H9 (cell line): ENCODE measurements at regions not wholly inside any gene's neighbourhood (a gene's known extent, or its start where the extent isn't known, plus 50 kb on each side); places are given as distances from the start of the nearest gene placed in this dataset.

Source experiments
- DNase-seq: peaks from one replicate; pipeline ENCODE4 v3.0.0-alpha.2; 2017
- H2AFZ ChIP-seq: one replicate; pipeline ENCODE4 v1.6.1; 2013; ENCODE audit warnings: mild to moderate bottlenecking, low read length, control low read depth, moderate library complexity
- H2AK5ac ChIP-seq: 2 replicates; pipeline ENCODE4 v1.6.1; 2013; ENCODE audit warnings: low read length, control low read depth, mixed read lengths; ENCODE audit not compliant: insufficient read length
- H2BK120ac ChIP-seq: one replicate; pipeline ENCODE4 v1.6.1; 2013; ENCODE audit warnings: low read depth, mild to moderate bottlenecking, low read length, control low read depth, inconsistent platforms; ENCODE audit not compliant: poor library complexity, severe bottlenecking
- H2BK12ac ChIP-seq: 2 replicates; pipeline ENCODE4 v1.6.1; 2013; ENCODE audit warnings: low read length, control low read depth, mixed read lengths, low read depth; ENCODE audit not compliant: insufficient read length
- H2BK15ac ChIP-seq: 2 replicates; pipeline ENCODE4 v1.6.1; 2013; ENCODE audit warnings: low read depth, low read length, control low read depth
- H2BK20ac ChIP-seq: one replicate; pipeline ENCODE4 v1.6.1; 2013; ENCODE audit warnings: low read depth, mild to moderate bottlenecking, low read length, control low read depth, inconsistent platforms; ENCODE audit not compliant: poor library complexity, severe bottlenecking
- H2BK5ac ChIP-seq: 2 replicates; pipeline ENCODE4 v1.6.1; 2013; ENCODE audit warnings: low read length, control low read depth, mixed read lengths; ENCODE audit not compliant: insufficient read length
- H3K14ac ChIP-seq: 2 replicates; pipeline ENCODE4 v1.6.1; 2013; ENCODE audit warnings: low read length, control low read depth; ENCODE audit not compliant: insufficient read depth
- H3K18ac ChIP-seq: 2 replicates; pipeline ENCODE4 v1.6.1; 2013; ENCODE audit warnings: low read depth, mild to moderate bottlenecking, mixed read lengths, low read length, control low read depth; ENCODE audit not compliant: insufficient read length
- H3K23ac ChIP-seq: 2 replicates; pipeline ENCODE4 v1.6.1; 2013; ENCODE audit warnings: low read length, control low read depth, mixed read lengths, low read depth; ENCODE audit not compliant: insufficient read length
- H3K23me2 ChIP-seq: 2 replicates; pipeline ENCODE4 v1.6.1; 2013; ENCODE audit warnings: low read depth, mild to moderate bottlenecking, mixed read lengths, low read length, control low read depth; ENCODE audit not compliant: insufficient read length, poor library complexity, severe bottlenecking
- H3K27ac ChIP-seq: 2 replicates; pipeline ENCODE4 v1.5.1; 2013; ENCODE audit warnings: low read length, control low read depth, mixed read lengths, low read depth; ENCODE audit not compliant: insufficient read length
- H3K27me3 ChIP-seq: 2 replicates; pipeline ENCODE4 v1.6.1; 2013; ENCODE audit warnings: low read length, control low read depth, inconsistent platforms; ENCODE audit not compliant: insufficient read depth
- H3K4ac ChIP-seq: 2 replicates; pipeline ENCODE4 v1.6.1; 2013; ENCODE audit warnings: low read depth, mild to moderate bottlenecking, control low read depth, inconsistent platforms, low read length, moderate library complexity
- H3K4me1 ChIP-seq: 2 replicates; pipeline ENCODE4 v1.6.1; 2013; ENCODE audit warnings: low read length, control low read depth, inconsistent platforms; ENCODE audit not compliant: insufficient read depth
- H3K4me2 ChIP-seq: 2 replicates; pipeline ENCODE4 v1.6.1; 2013; ENCODE audit warnings: low read length, control low read depth, mixed read lengths; ENCODE audit not compliant: insufficient read length, insufficient read depth
- H3K56ac ChIP-seq: 2 replicates; pipeline ENCODE4 v1.6.1; 2013; ENCODE audit warnings: low read depth, mild to moderate bottlenecking, mixed read lengths, low read length, control low read depth; ENCODE audit not compliant: insufficient read length
- H3K79me1 ChIP-seq: 2 replicates; pipeline ENCODE4 v1.6.1; 2013; ENCODE audit warnings: low read depth, mild to moderate bottlenecking, moderate library complexity, low read length, control low read depth, inconsistent platforms; ENCODE audit not compliant: insufficient read depth, poor library complexity, severe bottlenecking
- H3K79me2 ChIP-seq: 2 replicates; pipeline ENCODE4 v1.6.1; 2013; ENCODE audit warnings: low read length, control low read depth, inconsistent platforms; ENCODE audit not compliant: insufficient read depth
- H3K9ac ChIP-seq: 2 replicates; pipeline ENCODE4 v1.6.1; 2013; ENCODE audit warnings: low read length, control low read depth, mixed read lengths; ENCODE audit not compliant: insufficient read length; ENCODE audit errors: extremely low read depth
- H3K9me3 ChIP-seq: one replicate; pipeline ENCODE4 v1.6.1; 2013; ENCODE audit warnings: low read depth, low read length, inconsistent platforms; ENCODE audit not compliant: control insufficient read depth
- H3T11ph ChIP-seq: one replicate; pipeline ENCODE4 v1.6.1; 2013; ENCODE audit warnings: mild to moderate bottlenecking, low read length, control low read depth, inconsistent platforms
- H4K20me1 ChIP-seq: one replicate; pipeline ENCODE4 v1.6.1; 2013; ENCODE audit not compliant: control insufficient read depth, insufficient read length, insufficient read depth
- H4K5ac ChIP-seq: 2 replicates; pipeline ENCODE4 v1.6.1; 2013; ENCODE audit warnings: low read depth, mild to moderate bottlenecking, mixed read lengths, low read length, control low read depth; ENCODE audit not compliant: insufficient read length
- H4K8ac ChIP-seq: replicated peaks from 2 replicates; pipeline ENCODE4 v1.6.1; 2013; ENCODE audit warnings: low read length, control low read depth, mixed read lengths, low read depth; ENCODE audit not compliant: insufficient read length
- H4K91ac ChIP-seq: 2 replicates; pipeline ENCODE4 v1.6.1; 2013; ENCODE audit warnings: low read depth, mild to moderate bottlenecking, moderate library complexity, mixed read lengths, low read length, control low read depth; ENCODE audit not compliant: insufficient read length
- H3K27ac Mint-ChIP-seq, 3 experiments: 2 replicates in 2 of 3; 3 replicates in 1 of 3; pipeline ENCODE4 v1.8.0; 2020 to 2021; ENCODE audit warnings: mixed read lengths in 3 of 3, mild to moderate bottlenecking in 1 of 3, moderate library complexity in 1 of 3
- H3K27me3 Mint-ChIP-seq: 2 replicates; pipeline ENCODE4 v1.8.0; 2021; ENCODE audit warnings: low read depth, mild to moderate bottlenecking, moderate library complexity, mixed read lengths
- H3K36me3 Mint-ChIP-seq, 3 experiments: 2 replicates in 2 of 3; 3 replicates in 1 of 3; pipeline ENCODE4 v1.8.0; 2020 to 2021; ENCODE audit warnings: low read depth in 3 of 3, mixed read lengths in 3 of 3; ENCODE audit not compliant: insufficient read depth in 1 of 3
- H3K4me1 Mint-ChIP-seq, 2 experiments: 2 replicates each; pipeline ENCODE4 v1.8.0; 2020; ENCODE audit warnings: mixed read lengths in 2 of 2
- H3K4me3 Mint-ChIP-seq, 2 experiments: 2 replicates in 1 of 2; 3 replicates in 1 of 2; pipeline ENCODE4 v1.8.0; 2020 to 2021; ENCODE audit warnings: mild to moderate bottlenecking in 2 of 2, mixed read lengths in 2 of 2, moderate library complexity in 1 of 2
- H3K9me3 Mint-ChIP-seq, 2 experiments: 2 replicates in 1 of 2; 3 replicates in 1 of 2; pipeline ENCODE4 v1.8.0; 2020; ENCODE audit warnings: mild to moderate bottlenecking in 2 of 2, mixed read lengths in 2 of 2, moderate library complexity in 1 of 2
- WGBS: extraction: QIAGEN DNeasy Blood & Tissue Kit; methylation state at CpG from one replicate; pipeline ENCODE4 v1.1.7; 2013; ENCODE audit warnings: missing lambda C conversion rate, low lambda C conversion rate, mixed read lengths; ENCODE audit not compliant: insufficient read length; ENCODE audit errors: extremely low coverage; 5-methylcytosine and 5-hydroxymethylcytosine counted together
- TF ChIP-seq, protein P1 (sequence below): fragments of 200-600 bp; sonication (generic); conservative IDR thresholded peaks from 3 replicates; pipeline ENCODE4 v1.8.0; 2021; ENCODE audit warnings: antibody characterized with exemption, mild to moderate bottlenecking

DNA sequence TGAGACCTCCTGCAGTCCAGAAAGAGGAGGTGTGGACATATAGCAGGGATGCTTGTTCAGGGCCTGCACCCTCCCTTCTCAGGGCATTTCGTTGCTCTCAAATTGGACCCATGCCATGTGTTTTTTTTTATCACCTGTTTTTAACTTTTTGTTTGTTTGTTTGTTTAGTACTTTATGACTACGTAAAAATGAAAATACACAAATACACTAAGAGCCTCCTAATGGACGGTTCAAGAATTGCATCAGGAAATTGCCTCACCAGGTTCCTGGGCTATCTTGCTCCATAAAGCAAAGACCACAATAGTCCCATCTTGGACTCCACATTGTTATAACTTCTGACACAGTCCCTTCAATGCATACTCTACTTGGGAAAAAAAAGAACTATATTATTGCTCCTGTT lies 1685.9 kb upstream of the TENM3 start:
- Histone ChIP-seq H3K79me2 (no peaks in the 10 kb centered on the region), H3K14ac (no peak overlapping the region), H2AK5ac (no peak overlapping the region), H4K91ac (no peak overlapping the region), H2BK15ac (no peak overlapping the region), H2BK5ac (no peak overlapping the region), H3K4me1 (no peaks in the 10 kb centered on the region; the same call in 1 of the 2 replicates), H3T11ph (no peak overlapping the region), H2BK20ac (no peak overlapping the region), H3K4ac (no peak overlapping the region), H4K5ac (no peak overlapping the region), H3K23ac (no peak overlapping the region), H3K9me3 (no peaks in the 10 kb centered on the region), H2AFZ (no peak overlapping the region), H3K18ac (no peak overlapping the region), H4K20me1 (no peaks in the 10 kb centered on the region), H3K27me3 (no peaks in the 10 kb centered on the region), H2BK12ac (no peak overlapping the region), H3K27ac (no peak overlapping the region), H3K4me2 (no peak overlapping the region), H3K23me2 (no peaks in the 10 kb centered on the region), H3K79me1 (no peaks in the 10 kb centered on the region), H2BK120ac (no peak overlapping the region), H3K56ac (no peak overlapping the region), H4K8ac (no peak overlapping the region), H3K9ac (no peak overlapping the region)
- no CpG with 5 or more reads among the region's 3 CpGs for WGBS
- H3K27ac Mint-ChIP-seq = no peak overlapping the region
- peaks cover 2 to 3% of the 10 kb centered on the region in 2 experiments; a peak in 2 of 4 replicates for H3K4me1 Mint-ChIP-seq
- H3K9me3 Mint-ChIP-seq = peaks cover 0 to 3% of the 10 kb centered on the region in 2 experiments; a peak in 1 of 5 replicates
- H3K27me3 Mint-ChIP-seq = no peaks in the 10 kb centered on the region
- no peak overlapping the region for H3K4me3 Mint-ChIP-seq
- peaks cover 0 to 4% (median 0%) of the 10 kb centered on the region in 3 experiments; a peak in 2 of 7 replicates for H3K36me3 Mint-ChIP-seq
- DNase-seq = no peak
- TF ChIP-seq, protein P1, sequence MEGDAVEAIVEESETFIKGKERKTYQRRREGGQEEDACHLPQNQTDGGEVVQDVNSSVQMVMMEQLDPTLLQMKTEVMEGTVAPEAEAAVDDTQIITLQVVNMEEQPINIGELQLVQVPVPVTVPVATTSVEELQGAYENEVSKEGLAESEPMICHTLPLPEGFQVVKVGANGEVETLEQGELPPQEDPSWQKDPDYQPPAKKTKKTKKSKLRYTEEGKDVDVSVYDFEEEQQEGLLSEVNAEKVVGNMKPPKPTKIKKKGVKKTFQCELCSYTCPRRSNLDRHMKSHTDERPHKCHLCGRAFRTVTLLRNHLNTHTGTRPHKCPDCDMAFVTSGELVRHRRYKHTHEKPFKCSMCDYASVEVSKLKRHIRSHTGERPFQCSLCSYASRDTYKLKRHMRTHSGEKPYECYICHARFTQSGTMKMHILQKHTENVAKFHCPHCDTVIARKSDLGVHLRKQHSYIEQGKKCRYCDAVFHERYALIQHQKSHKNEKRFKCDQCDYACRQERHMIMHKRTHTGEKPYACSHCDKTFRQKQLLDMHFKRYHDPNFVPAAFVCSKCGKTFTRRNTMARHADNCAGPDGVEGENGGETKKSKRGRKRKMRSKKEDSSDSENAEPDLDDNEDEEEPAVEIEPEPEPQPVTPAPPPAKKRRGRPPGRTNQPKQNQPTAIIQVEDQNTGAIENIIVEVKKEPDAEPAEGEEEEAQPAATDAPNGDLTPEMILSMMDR = peak; percentile 66; the same call in 2 of the 3 replicates
